Vagina (tissue), 2 donors: ENCODE measurements at regions not wholly inside any gene's neighbourhood (a gene's known extent, or its start where the extent isn't known, plus 50 kb on each side); places are given as distances from the start of the nearest gene placed in this dataset.

Experiments
- DNase-seq, 2 donors: peaks; one replicate each; pipeline ENCODE4 v3.0.0-alpha.2; 2017; ENCODE audit errors: extremely low spot score in 2 of 2
- H3K27ac ChIP-seq: fragments of 200-600 bp; sonication (generic); one replicate; pipeline ENCODE4 v1.5.1; 2019
- H3K27me3 ChIP-seq: fragments of 200-600 bp; sonication (generic); one replicate; pipeline ENCODE4 v1.5.1; 2019
- H3K36me3 ChIP-seq, 2 donors: fragments of 200-600 bp; sonication (generic); one replicate each; pipeline ENCODE4 v1.5.1; 2017 to 2019
- H3K4me1 ChIP-seq: fragments of 200-600 bp; sonication (generic); one replicate; pipeline ENCODE4 v1.5.1; 2019
- H3K4me3 ChIP-seq, 2 donors: fragments of 200-600 bp; sonication (generic); 1 replicate in 1 of 2; 2 replicates in 1 of 2; pipeline ENCODE4 v1.5.1; 2016 to 2019
- H3K9me3 ChIP-seq: fragments of 200-600 bp; sonication (generic); one replicate; pipeline ENCODE4 v1.5.1; 2019
- CTCF ChIP-seq, 3 experiments: fragments of 450-650 bp in 2 of 3; fragments of 200-600 bp in 1 of 3; sonication (generic) in 1 of 3; IDR thresholded peaks; one replicate each; pipeline ENCODE4 v1.5.1; 2017 to 2019; ENCODE audit warnings: antibody characterized with exemption in 3 of 3, mild to moderate bottlenecking in 2 of 3, moderate library complexity in 2 of 3
- POLR2A ChIP-seq, 2 donors: fragments of 450-650 bp; IDR thresholded peaks; one replicate each; pipeline ENCODE4 v1.6.1; 2017; ENCODE audit warnings: antibody characterized with exemption in 2 of 2, mild to moderate bottlenecking in 2 of 2, moderate library complexity in 2 of 2
- POLR2AphosphoS5 ChIP-seq, 2 donors: sonication (generic); formaldehyde crosslinking; IDR thresholded peaks; one replicate each; pipeline ENCODE4 v1.9.0; 2017; ENCODE audit warnings: antibody characterized with exemption in 2 of 2, mild to moderate bottlenecking in 2 of 2, low read depth in 1 of 2; ENCODE audit not compliant: insufficient read depth in 1 of 2
- intact Hi-C: fragments of 100-400 bp; cut with DNase I; formaldehyde crosslinking; loops from one replicate; pipeline ENCODE4 v1.15.1; 2023

- no peak overlapping the region for H3K27ac ChIP-seq
- TF ChIP-seq POLR2AphosphoS5 (IDR thresholded peaks at IDR 0.05; ENCODE audit: insufficient read depth in 1 of 2, low read depth in 1 of 2) = no peak
- TF ChIP-seq POLR2A (IDR thresholded peaks at IDR 0.05) = no peak
- no peak for TF ChIP-seq CTCF (IDR thresholded peaks at IDR 0.05)
- H3K27me3 ChIP-seq = no peaks in the 10 kb centered on the region
- no peak overlapping the region for H3K4me3 ChIP-seq
- intact Hi-C loops = no loop called here
- H3K9me3 ChIP-seq = no peaks in the 10 kb centered on the region
- DNase-seq = no peak
- no peaks in the 10 kb centered on the region for H3K4me1 ChIP-seq
- H3K36me3 ChIP-seq = no peaks in the 10 kb centered on the region
These were observed 268.5 kb upstream of the NMUR2 start for GRCh38 chr5:152673601-152674000.

DNA sequence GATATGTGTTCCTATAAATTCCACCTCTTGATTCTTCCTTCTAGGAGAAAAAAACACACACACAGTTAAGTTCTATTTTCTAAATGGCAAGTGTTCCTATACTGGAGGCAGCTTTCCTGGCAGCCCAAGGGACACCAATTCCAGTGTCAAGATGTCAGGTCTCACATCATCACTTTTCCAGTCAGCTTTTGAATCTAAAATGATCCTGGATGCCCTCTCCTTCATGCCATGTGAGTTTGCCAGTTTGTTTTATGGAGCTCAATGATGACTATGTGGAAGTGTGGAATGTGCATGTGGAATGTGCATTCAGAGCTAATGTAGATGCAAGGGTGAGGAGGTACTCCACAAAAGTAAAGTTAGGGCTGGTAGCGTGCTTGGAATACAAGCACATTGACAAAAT, 269.3 kb upstream of the NMUR2 start:
- no peaks in the 10 kb centered on the region for H3K36me3 ChIP-seq
- intact Hi-C loops = no loop called here
- no peak for TF ChIP-seq POLR2AphosphoS5 (IDR thresholded peaks at IDR 0.05; ENCODE audit: insufficient read depth in 1 of 2, low read depth in 1 of 2)
- TF ChIP-seq POLR2A (IDR thresholded peaks at IDR 0.05) = no peak
- no peak for TF ChIP-seq CTCF (IDR thresholded peaks at IDR 0.05)

GRCh38 chr5:152676196-152676595, 271.1 kb upstream of the NMUR2 start:
- intact Hi-C loops = no loop called here
- H3K4me3 ChIP-seq = no peak overlapping the region
- no peak for DNase-seq

More for the DNA sequence above, 269.3 kb upstream of the NMUR2 start:
- H3K27ac ChIP-seq = no peak overlapping the region
- no peaks in the 10 kb centered on the region for H3K4me1 ChIP-seq
- no peaks in the 10 kb centered on the region for H3K9me3 ChIP-seq
- H3K27me3 ChIP-seq = no peaks in the 10 kb centered on the region
- no peak for DNase-seq
- H3K4me3 ChIP-seq = no peak overlapping the region

DNA sequence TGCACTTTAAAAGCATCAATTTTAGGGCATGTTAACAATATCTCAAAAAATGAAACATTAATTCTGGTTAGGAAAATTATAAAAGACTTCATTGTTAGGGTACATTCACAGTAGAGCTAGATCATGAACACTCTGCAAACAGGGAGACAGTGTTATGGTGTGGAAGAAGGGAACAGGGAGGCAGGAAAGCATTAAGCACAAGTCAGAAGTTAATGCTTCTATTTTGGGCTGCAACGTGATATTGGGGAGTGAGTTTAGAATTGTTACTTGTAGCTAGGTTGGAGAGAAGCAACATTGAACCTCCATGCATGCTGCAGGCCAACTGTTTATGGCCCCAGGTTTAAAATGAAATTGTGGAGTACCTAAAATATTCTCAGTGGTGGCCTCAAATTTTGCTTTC, 278.1 kb upstream of the NMUR2 start:
- Histone ChIP-seq H3K27ac (no peak overlapping the region), H3K27me3 (no peaks in the 10 kb centered on the region), H3K4me1 (no peaks in the 10 kb centered on the region), H3K9me3 (no peaks in the 10 kb centered on the region), H3K4me3 (no peak overlapping the region), H3K36me3 (no peaks in the 10 kb centered on the region)
- DNase-seq = no peak
- intact Hi-C loops = no loop called here
- TF ChIP-seq POLR2AphosphoS5 (IDR thresholded peaks at IDR 0.05; ENCODE audit: insufficient read depth in 1 of 2, low read depth in 1 of 2) (no peak), CTCF (IDR thresholded peaks at IDR 0.05) (no peak), POLR2A (IDR thresholded peaks at IDR 0.05) (no peak)

More at GRCh38 chr5:152676196-152676595, 271.1 kb upstream of the NMUR2 start:
- no peaks in the 10 kb centered on the region for H3K27me3 ChIP-seq
- no peaks in the 10 kb centered on the region for H3K36me3 ChIP-seq
- no peaks in the 10 kb centered on the region for H3K9me3 ChIP-seq
- H3K27ac ChIP-seq = no peak overlapping the region
- TF ChIP-seq CTCF (IDR thresholded peaks at IDR 0.05) (no peak), POLR2A (IDR thresholded peaks at IDR 0.05) (no peak)
- H3K4me1 ChIP-seq = no peaks in the 10 kb centered on the region

- Histone ChIP-seq H3K27ac (no peak overlapping the region), H3K4me1 (no peaks in the 10 kb centered on the region), H3K4me3 (no peak overlapping the region), H3K36me3 (no peaks in the 10 kb centered on the region), H3K9me3 (no peaks in the 10 kb centered on the region), H3K27me3 (no peaks in the 10 kb centered on the region)
- intact Hi-C loops = no loop called here
- DNase-seq = no peak
- no peak for TF ChIP-seq POLR2A (IDR thresholded peaks at IDR 0.05)
- TF ChIP-seq CTCF (IDR thresholded peaks at IDR 0.05) = no peak
These were observed 281.9 kb upstream of the NMUR2 start for GRCh38 chr5:152686931-152687330.
